K562 (cell line): ENCODE measurements at regions not wholly inside any gene's neighbourhood (a gene's known extent, or its start where the extent isn't known, plus 50 kb on each side); places are given as distances from the start of the nearest gene placed in this dataset.

ENCODE experiments used
- ATAC-seq: fragments of 200-7000 bp; cut with Tn5 transposase; 3 replicates; pipeline ENCODE4 v1.9.1; 2020; ENCODE audit warnings: moderate library complexity
- BruUV-seq: library from RNA; stranded (reverse); fragments of 400-500 nt; replicated peaks from 2 replicates; lab custom pipeline; 2021; lab: Mats Ljungman, UMichigan
- CTCF ChIA-PET: fragments of 300-600 bp; formaldehyde crosslinking; extraction: SDS; loops from one replicate; lab custom pipeline; 2021; ENCODE audit warnings: low intra/inter-chr PET ratio; lab: Yijun Ruan, JAX
- POLR2A ChIA-PET: fragments of 300-600, 350-650 bp; sonication (Branson Sonifier 250); formaldehyde crosslinking; extraction: SDS; loops from one replicate; lab custom pipeline; 2021; ENCODE audit warnings: antibody characterized with exemption, inconsistent platforms; lab: Yijun Ruan, JAX
- DNase-seq, 4 experiments: peaks; one replicate each; pipeline versions ENCODE4 v3.0.0 to v3.0.0-alpha.2; 2011 to 2018; ENCODE audit warnings: low spot score in 3 of 4, mixed read lengths in 3 of 4; ENCODE audit errors: extremely low read depth in 1 of 4
- FAIRE-seq: peaks from 2 replicates; lab custom pipeline; 2011; peaks lifted over from hg19 to GRCh38; lab: Jason Lieb, UNC
- H2AFZ ChIP-seq: 2 replicates; pipeline ENCODE4 v1.6.0; 2011; ENCODE audit warnings: low read depth, low read length, control low read depth, inconsistent platforms
- H3K27ac ChIP-seq: fragments of 200-600 bp; 3 replicates; pipeline ENCODE4 v1.8.0; 2011; ENCODE audit warnings: low read depth, mild to moderate bottlenecking, control low read depth, inconsistent platforms, low read length, moderate library complexity, mixed read lengths; ENCODE audit errors: extremely low read depth
- H3K27me3 ChIP-seq, 2 experiments: fragments of 300-600 bp in 1 of 2; 2 replicates in 1 of 2; 3 replicates in 1 of 2; pipeline versions ENCODE4 v1.6.0 to v1.8.0; 2011; ENCODE audit warnings: inconsistent platforms in 2 of 2, low read length in 2 of 2, mild to moderate bottlenecking in 1 of 2, mixed read lengths in 1 of 2, moderate library complexity in 1 of 2; ENCODE audit not compliant: control insufficient read depth in 2 of 2, insufficient read depth in 2 of 2
- H3K36me3 ChIP-seq: fragments of 300-600 bp; 3 replicates; pipeline ENCODE4 v1.8.0; 2011; ENCODE audit warnings: mild to moderate bottlenecking, low read length, inconsistent platforms; ENCODE audit not compliant: control insufficient read depth, insufficient read depth
- H3K4me1 ChIP-seq, 2 experiments: fragments of 200-600 bp in 1 of 2; replicated peaks in 1 of 2; 2 replicates in 1 of 2; 3 replicates in 1 of 2; pipeline versions ENCODE4 v1.5.1 to v1.8.0; 2011; ENCODE audit warnings: inconsistent platforms in 2 of 2, low read length in 2 of 2, mild to moderate bottlenecking in 1 of 2, mixed read lengths in 1 of 2, moderate library complexity in 1 of 2; ENCODE audit not compliant: control insufficient read depth in 2 of 2, insufficient read depth in 2 of 2
- H3K4me2 ChIP-seq: 2 replicates; pipeline ENCODE4 v1.6.1; 2011; ENCODE audit warnings: low read length, control low read depth, inconsistent platforms, mixed read lengths; ENCODE audit not compliant: insufficient read depth
- H3K4me3 ChIP-seq: fragments of 200-600 bp; sonication (generic), shearing (Covaris generic); 2 replicates; pipeline ENCODE4 v1.5.1; 2016; ENCODE audit warnings: control low read depth, inconsistent platforms
- H3K79me2 ChIP-seq: fragments of 200-600 bp; 3 replicates; pipeline ENCODE4 v1.8.0; 2011; ENCODE audit warnings: low read length, inconsistent platforms; ENCODE audit not compliant: control insufficient read depth, insufficient read depth
- H3K9ac ChIP-seq, 2 experiments: 2 replicates each; pipeline versions ENCODE4 v1.6.0 to v1.6.1; 2011; ENCODE audit warnings: low read depth in 2 of 2, low read length in 2 of 2, control low read depth in 1 of 2, inconsistent platforms in 1 of 2, mild to moderate bottlenecking in 1 of 2, mixed read lengths in 1 of 2; ENCODE audit not compliant: insufficient read depth in 1 of 2
- H3K9me1 ChIP-seq: one replicate; pipeline ENCODE4 v1.6.0; 2011; ENCODE audit warnings: inconsistent platforms, mild to moderate bottlenecking, low read length, moderate library complexity; ENCODE audit not compliant: control insufficient read depth, insufficient read depth
- H3K9me3 ChIP-seq: replicated peaks from 2 replicates; pipeline ENCODE4 v1.5.1; 2011; ENCODE audit warnings: low read depth, low read length, inconsistent platforms; ENCODE audit not compliant: control insufficient read depth, insufficient read depth
- H4K20me1 ChIP-seq: replicated peaks from 2 replicates; pipeline ENCODE4 v1.6.1; 2011; ENCODE audit warnings: low read length, inconsistent platforms, mixed read lengths; ENCODE audit not compliant: control insufficient read depth, insufficient read depth
- CBX1 ChIP-seq: sonication (generic); IDR thresholded peaks from 2 replicates; pipeline ENCODE4 v1.6.1; 2016; ENCODE audit warnings: antibody characterized with exemption, low read depth, mild to moderate bottlenecking
- DIDO1 ChIP-seq: fragments of 450-650 bp; IDR thresholded peaks from 2 replicates; pipeline ENCODE4 v1.6.1; 2016; ENCODE audit warnings: low read depth, missing biosample characterization, missing genetic modification characterization
- DPF2 ChIP-seq: fragments of 450-650 bp; IDR thresholded peaks from 2 replicates; pipeline ENCODE4 v1.6.1; 2016
- E2F3 ChIP-seq: fragments of 250-450 bp; sonication (Bioruptor Pico); IDR thresholded peaks from 2 replicates; pipeline ENCODE4 v1.4.0; 2020; ENCODE audit warnings: mild to moderate bottlenecking
- FOSL1 ChIP-seq: fragments of 200-800 bp; sonication (Bioruptor generic); conservative IDR thresholded peaks from 2 replicates; pipeline ENCODE4 v1.6.1; 2016; ENCODE audit warnings: missing genetic modification characterization, missing compliant biosample characterization
- FOXA1 ChIP-seq: fragments of 450-650 bp; IDR thresholded peaks from 2 replicates; pipeline ENCODE4 v1.6.1; 2016; ENCODE audit warnings: mild to moderate bottlenecking, borderline replicate concordance
- GATAD2A ChIP-seq: fragments of 450-650 bp; IDR thresholded peaks from 2 replicates; pipeline ENCODE4 v1.6.1; 2017
- IRF2 ChIP-seq: sonication (generic); formaldehyde crosslinking; IDR thresholded peaks from 2 replicates; pipeline ENCODE4 v1.8.1; 2022; ENCODE audit warnings: mild to moderate bottlenecking, missing genetic modification reagents
- NELFE ChIP-seq: IDR thresholded peaks from 2 replicates; pipeline ENCODE4 v1.6.1; 2011; ENCODE audit warnings: mild to moderate bottlenecking; ENCODE audit not compliant: insufficient read depth, insufficient read length
- PYGO2 ChIP-seq: fragments of 450-650 bp; IDR thresholded peaks from 2 replicates; pipeline ENCODE4 v1.6.1; 2016; ENCODE audit warnings: mild to moderate bottlenecking, missing genetic modification characterization, moderate library complexity, missing compliant biosample characterization
- ZFP1 ChIP-seq: fragments of 450-650 bp; formaldehyde crosslinking; IDR thresholded peaks from 2 replicates; pipeline ENCODE4 v1.4.0; 2020; ENCODE audit warnings: mild to moderate bottlenecking, mixed read lengths
- ZNF449 ChIP-seq: fragments of 250-450 bp; sonication (Bioruptor Pico); IDR thresholded peaks from 2 replicates; pipeline ENCODE4 v1.8.0; 2022; ENCODE audit warnings: moderate library complexity, mild to moderate bottlenecking, inconsistent platforms
- WGBS: fragments of 100-300 bp; shearing (Covaris generic); methylation state at CpG from one replicate; pipeline ENCODE4 v1.1.6; 2016; ENCODE audit warnings: low coverage, mixed read lengths; ENCODE audit not compliant: insufficient coverage; ENCODE audit errors: missing lambda C conversion rate; 5-methylcytosine and 5-hydroxymethylcytosine counted together
- in situ Hi-C: fragments of 300-500 bp; cut with MboI; formaldehyde crosslinking; loops from 4 replicates; pipeline ENCODE4 v1.15.0; 2018; ENCODE audit warnings: inconsistent platforms, mixed read lengths
- intact Hi-C: fragments of 100-400 bp; cut with micrococcal nuclease; formaldehyde crosslinking; loops from 2 replicates; pipeline ENCODE4 v1.14.2; 2022
- TF ChIP-seq, protein P1 (sequence below): fragments of 250-450 bp; sonication (Bioruptor Pico); IDR thresholded peaks from 2 replicates; pipeline ENCODE4 v1.5.0; 2021; ENCODE audit warnings: mild to moderate bottlenecking, borderline replicate concordance
- TF ChIP-seq, protein P2 (sequence below): fragments of 250-450 bp; sonication (Bioruptor Pico); IDR thresholded peaks from 2 replicates; pipeline ENCODE4 v1.4.0; 2020

- TF ChIP-seq, protein P1, sequence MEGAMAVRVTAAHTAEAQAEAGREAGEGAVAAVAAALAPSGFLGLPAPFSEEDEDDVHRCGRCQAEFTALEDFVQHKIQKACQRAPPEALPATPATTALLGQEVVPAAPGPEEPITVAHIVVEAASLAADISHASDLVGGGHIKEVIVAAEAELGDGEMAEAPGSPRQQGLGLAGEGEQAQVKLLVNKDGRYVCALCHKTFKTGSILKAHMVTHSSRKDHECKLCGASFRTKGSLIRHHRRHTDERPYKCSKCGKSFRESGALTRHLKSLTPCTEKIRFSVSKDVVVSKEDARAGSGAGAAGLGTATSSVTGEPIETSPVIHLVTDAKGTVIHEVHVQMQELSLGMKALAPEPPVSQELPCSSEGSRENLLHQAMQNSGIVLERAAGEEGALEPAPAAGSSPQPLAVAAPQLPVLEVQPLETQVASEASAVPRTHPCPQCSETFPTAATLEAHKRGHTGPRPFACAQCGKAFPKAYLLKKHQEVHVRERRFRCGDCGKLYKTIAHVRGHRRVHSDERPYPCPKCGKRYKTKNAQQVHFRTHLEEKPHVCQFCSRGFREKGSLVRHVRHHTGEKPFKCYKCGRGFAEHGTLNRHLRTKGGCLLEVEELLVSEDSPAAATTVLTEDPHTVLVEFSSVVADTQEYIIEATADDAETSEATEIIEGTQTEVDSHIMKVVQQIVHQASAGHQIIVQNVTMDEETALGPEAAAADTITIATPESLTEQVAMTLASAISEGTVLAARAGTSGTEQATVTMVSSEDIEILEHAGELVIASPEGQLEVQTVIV (CRISPR knock-in tag) = no peak
- TF ChIP-seq, protein P2, sequence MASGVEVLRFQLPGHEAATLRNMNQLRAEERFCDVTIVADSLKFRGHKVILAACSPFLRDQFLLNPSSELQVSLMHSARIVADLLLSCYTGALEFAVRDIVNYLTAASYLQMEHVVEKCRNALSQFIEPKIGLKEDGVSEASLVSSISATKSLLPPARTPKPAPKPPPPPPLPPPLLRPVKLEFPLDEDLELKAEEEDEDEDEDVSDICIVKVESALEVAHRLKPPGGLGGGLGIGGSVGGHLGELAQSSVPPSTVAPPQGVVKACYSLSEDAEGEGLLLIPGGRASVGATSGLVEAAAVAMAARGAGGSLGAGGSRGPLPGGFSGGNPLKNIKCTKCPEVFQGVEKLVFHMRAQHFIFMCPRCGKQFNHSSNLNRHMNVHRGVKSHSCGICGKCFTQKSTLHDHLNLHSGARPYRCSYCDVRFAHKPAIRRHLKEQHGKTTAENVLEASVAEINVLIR (CRISPR knock-in tag) = no peak
- TF ChIP-seq ZNF449 (CRISPR knock-in tag) = no peak
Observed at GRCh38 chr14:87049950-87050349, 943.0 kb downstream of the GALC start (continued).

DNA sequence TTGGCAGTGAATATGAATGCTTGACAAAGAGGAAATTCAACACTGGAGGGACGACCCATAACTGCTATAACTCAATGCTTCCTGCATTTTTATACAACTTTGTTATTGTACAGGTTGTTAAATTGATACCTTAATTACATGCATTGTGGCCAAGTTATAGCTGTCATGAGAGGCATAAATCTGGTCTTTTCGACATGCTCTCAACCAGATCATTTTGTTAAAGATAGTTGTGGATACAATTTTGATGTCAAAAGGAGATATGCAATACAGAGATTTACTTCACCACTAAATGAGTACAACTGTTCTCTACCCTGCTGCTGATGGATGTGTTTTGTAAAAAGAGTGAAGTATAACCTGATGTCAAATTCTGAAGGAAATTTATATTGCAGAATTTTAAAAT lies 946.0 kb downstream of the GALC start:
- POLR2A ChIA-PET = no interaction called here
- no peaks in the 10 kb centered on the region for H3K27me3 ChIP-seq
- H3K4me3 ChIP-seq = no peak overlapping the region
- no peaks in the 10 kb centered on the region for H4K20me1 ChIP-seq
- no peak overlapping the region for H3K9ac ChIP-seq
- no peak overlapping the region for H3K27ac ChIP-seq
- no peak overlapping the region for H3K4me2 ChIP-seq
- in situ Hi-C loops = no loop called here
- CTCF ChIA-PET = no interaction called here
- 0% methylated on average over 2 of the region's 2 CpGs for WGBS
- DNase-seq (no peak), ATAC-seq (no peak)
- H3K4me1 ChIP-seq = no peaks in the 10 kb centered on the region
- no TSS peak for BruUV-seq
- no peaks in the 10 kb centered on the region for H3K9me1 ChIP-seq
- no peak overlapping the region for H2AFZ ChIP-seq
- TF ChIP-seq IRF2 (CRISPR knock-in tag) = no peak
- no peak for TF ChIP-seq ZFP1 (CRISPR knock-in tag)
- no peak for TF ChIP-seq CBX1
- TF ChIP-seq DPF2 = no peak
- TF ChIP-seq GATAD2A = no peak
- no peak for TF ChIP-seq DIDO1 (tag)
- no peak for TF ChIP-seq NELFE
- TF ChIP-seq PYGO2 = no peak
- no peak for TF ChIP-seq FOXA1
- TF ChIP-seq FOSL1 (tag) = no peak
- TF ChIP-seq E2F3 (CRISPR knock-in tag) = no peak
- TF ChIP-seq, all 486 proteins: peak for 0
- Histone ChIP-seq H3K9me3 (no peaks in the 10 kb centered on the region), H3K79me2 (no peaks in the 10 kb centered on the region), H3K36me3 (no peaks in the 10 kb centered on the region)
- FAIRE-seq = no peak
- intact Hi-C loops = no loop called here
